NCI-H446 (cell line): ENCODE measurements at regions not wholly inside any gene's neighbourhood (a gene's known extent, or its start where the extent isn't known, plus 50 kb on each side); places are given as distances from the start of the nearest gene placed in this dataset.
"Not testable (repeated sequence)": the region's sequence is repeated elsewhere in the genome, so short reads cannot be mapped to it uniquely, and the experiment has no call there.

Source experiments
- DNase-seq, 2 experiments: peaks; one replicate each; lab custom pipeline; 2025; lab: John Stamatoyannopoulos, UW

DNA sequence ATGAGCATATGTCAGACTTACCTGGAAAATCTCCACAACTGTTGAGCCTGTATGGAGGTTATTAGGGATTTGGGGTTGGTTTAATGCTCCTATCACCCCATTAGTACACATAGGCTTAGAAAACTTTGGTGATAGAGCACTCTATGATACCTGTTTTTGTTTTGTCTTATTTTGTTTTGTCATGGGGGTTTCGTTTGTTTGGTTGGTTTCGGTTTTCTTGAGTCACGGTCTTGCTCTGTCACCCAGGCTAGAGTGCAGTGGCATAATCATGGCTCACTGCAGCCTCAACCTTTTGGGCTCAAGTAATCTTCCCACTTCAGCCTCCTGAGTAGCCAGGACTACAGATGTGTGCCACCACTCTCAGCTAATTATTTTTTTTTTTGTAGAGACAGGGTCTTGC lies 70.0 kb downstream of the MZT1 start:
- no peak for DNase-seq

DNA sequence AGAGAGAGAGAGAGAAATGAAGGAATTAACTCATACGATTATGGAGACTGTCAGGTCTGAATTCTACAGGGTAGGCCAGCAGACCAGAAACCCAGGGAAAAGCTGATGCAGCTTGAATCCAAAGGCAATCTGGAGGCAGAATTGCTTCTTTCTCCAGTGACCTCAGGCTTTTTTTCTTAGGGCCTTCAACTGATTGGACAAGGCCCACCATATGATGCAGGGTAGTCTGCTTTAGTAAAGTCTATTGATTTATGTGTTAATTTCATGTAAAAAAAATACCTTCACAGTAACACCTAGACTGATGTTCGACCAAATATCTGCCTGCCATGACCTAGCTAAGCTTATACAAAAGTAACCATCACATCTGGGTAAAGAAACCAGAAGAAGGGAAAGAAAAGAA lies 71.1 kb downstream of the MZT1 start:
- no peak for DNase-seq

DNA sequence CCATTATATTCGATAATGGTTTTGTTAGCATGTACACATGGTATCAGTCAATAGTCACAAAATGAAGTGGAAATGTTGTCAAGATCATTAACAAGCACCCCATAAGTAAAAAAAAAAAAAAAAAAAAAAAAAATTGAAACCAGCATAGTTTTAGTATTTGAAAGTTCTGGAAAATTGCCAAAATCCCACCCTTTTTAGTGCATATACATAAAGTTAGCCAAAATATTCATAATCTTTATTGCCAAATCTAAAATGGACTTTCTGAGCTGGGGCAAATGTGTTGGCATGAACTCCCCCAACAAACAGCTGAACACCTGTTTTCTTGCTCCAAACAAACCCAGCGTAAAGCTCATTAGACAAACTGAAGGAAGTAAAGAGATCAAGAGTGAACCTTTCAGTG lies 73.9 kb downstream of the MZT1 start:
- DNase-seq: peak in 1 of 2 experiments; percentile 0

DNA sequence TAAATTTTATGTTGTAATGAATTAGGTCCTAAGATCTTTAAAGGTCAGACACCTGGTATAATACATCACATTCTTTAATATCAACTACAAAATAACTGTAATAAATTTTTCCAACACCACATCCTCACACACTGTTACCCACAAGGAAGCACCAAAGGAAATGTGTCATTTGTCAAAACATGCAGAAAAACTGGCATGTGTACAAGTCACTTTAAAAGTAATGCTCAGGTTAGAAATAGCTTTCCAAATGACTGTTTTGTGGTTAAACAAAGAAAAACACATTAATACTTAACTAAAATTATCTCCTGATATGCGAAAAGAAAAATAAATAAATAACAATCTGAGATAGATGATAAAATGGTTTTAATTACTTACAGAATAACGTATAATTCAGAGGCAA lies 74.7 kb downstream of the MZT1 start:
- no peak for DNase-seq

DNA sequence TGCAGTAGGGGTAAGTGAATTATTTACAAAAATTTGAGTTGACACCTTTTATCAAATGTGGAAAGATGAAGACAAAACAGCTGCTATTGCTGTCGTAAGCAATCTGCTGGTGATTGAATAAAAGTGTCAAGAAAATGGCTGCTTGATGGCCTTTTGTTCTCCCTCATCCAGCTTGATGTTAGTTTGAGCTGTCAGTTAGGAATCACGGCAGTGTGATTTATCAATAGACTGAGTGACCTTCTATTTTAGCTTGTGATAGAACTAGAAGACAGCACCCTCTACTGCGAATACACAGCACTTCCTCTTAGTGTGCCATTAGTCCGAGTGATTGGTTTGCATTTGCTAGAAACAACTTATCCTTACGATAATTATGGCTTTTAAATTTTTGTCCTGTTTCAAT lies 76.3 kb downstream of the MZT1 start:
- DNase-seq: peak in 1 of 2 experiments; percentile 22

DNA sequence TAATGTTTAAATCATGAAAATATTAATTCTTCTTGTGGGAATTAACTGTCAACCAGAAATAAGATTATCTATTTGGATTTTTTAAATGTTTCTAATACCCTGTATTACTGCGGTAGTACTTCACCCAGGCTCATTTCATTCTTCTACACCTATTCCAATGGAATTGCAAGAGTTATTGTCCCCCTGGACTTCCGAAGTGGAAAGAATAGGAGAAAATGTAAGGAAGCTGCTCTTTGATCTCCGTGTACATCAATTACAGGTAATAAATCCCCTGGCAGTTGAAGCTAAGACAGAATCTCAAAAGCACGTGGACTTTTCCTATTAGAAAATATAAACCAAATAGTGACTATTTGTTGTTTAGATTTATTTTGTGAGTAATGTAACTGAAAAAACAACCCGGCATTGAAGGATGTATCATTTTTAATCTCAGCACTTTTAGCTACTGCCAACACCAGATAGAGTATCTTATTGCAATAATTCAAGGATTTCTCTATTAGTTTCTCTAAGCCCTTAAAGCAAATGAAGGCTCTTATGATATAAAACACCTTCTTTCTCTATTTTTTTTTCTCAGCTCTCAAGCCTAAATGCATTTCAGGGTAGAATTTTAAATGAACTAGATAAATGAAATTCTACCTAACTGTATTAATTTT lies 77.3 kb downstream of the MZT1 start:
- DNase-seq: no peak

DNA sequence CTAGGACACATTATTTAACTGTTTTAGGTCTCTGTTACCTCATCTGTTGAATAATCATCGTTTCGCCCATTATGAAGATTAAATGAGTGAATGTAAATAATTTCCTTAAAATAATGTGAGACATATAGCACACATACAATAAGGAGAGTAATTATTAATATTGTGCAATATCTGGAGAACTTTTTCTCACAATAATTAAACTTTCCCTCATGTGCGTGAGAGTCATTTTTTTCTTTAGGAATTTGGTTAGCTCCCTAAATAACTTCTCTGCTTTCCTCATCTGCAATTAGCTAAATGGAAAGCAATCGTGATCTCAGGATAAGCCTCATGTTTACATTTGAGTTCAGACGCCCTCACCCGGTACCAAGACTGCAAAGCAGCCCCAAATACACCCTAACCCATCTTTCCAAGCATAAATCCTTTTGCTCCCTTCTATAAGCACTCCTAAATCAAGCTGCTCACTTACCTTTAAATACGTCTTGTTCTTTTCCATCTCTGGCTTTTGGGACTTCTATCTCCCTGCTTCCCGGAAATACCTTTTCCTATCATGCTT lies 78.8 kb downstream of the MZT1 start:
- DNase-seq: no peak

DNA sequence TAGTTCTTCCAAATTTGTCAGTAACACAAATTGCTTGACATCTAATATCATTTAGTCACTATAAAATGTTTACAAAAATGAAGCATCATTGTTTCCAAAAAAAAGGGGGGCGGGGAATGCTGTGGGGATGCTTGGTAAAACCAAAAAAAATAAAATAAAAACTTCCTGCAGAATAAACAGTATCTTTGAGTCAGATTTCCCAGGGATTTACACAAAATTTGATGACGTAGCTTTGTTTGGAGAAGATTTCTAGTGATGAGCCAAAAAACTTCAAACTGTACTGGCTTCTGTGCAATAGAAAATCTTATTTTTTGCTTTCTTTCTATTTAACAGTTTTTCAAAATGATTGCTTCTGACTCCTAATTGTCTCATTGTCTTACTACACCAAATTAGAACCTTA lies 80.0 kb downstream of the MZT1 start:
- no peak for DNase-seq

DNA sequence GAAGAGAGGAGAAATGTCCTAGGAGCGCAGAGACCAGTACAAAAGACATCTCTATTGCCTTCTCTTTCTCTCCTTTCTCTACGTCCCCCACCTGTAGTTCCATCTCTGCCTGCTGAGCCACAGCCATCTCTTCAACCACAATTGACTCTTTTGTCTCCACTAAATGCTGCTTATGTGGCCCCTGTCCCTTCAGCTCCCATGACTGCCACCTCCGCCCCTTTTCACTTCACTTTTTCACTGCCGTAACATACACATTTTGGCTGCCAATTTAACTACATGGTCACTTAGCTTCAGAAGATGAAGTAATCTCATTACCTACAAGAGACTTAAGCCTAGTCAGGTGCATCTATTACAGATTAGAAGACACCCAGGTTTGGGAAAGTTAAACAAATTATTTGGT lies 81.9 kb downstream of the MZT1 start:
- DNase-seq: no peak

DNA sequence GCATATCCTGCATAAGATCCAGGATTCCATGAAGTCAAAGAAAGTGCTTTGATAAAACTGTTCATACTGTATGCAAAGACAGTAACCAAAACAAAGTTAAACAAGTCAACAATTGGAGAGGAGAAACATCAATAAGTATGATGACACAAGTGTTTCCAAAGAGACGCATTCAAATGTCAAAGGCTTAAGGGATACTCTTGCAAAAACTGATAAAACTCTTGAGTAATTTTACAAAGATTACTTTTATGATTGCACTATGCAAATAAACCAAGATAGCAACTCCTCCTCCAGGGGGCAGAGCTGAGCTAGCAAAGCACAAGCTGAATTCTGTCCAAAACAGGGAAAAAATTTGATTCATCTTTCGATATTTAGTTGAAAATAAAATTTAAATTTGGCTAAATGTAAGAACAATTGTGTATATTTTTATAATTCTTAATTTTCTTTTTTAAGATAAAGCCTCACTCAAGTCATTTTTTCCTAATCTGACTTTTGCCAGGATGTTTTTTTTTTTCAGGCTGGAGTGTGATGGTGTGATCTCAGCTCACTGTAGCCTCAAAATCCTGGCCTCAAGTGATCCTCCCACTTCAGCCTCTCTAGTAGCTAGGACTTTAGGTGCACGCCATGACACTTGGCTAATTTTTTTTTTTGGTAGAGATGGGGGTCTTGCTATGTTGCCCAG lies 84.0 kb downstream of the MZT1 start:
- peak in 1 of 2 experiments; percentile 0 for DNase-seq

DNA sequence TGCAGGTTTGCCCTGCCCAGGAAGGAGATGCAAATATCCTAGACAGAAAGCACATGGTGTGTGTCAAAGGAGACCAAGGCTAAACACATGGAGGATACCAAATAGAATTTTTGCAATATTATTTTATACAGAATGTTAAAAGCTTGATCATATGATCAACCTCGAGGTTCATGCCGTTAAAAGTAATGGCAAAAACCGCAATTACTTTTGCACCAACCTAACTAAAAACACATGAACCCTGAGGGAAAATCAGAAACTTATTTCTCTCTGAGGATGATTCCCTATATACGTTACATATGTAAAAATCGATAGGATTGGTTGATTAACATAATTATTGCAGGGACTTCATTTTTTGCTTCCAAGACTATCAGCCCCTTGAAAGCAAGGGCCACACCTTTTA lies 88.1 kb downstream of the MZT1 start:
- no peak for DNase-seq

DNA sequence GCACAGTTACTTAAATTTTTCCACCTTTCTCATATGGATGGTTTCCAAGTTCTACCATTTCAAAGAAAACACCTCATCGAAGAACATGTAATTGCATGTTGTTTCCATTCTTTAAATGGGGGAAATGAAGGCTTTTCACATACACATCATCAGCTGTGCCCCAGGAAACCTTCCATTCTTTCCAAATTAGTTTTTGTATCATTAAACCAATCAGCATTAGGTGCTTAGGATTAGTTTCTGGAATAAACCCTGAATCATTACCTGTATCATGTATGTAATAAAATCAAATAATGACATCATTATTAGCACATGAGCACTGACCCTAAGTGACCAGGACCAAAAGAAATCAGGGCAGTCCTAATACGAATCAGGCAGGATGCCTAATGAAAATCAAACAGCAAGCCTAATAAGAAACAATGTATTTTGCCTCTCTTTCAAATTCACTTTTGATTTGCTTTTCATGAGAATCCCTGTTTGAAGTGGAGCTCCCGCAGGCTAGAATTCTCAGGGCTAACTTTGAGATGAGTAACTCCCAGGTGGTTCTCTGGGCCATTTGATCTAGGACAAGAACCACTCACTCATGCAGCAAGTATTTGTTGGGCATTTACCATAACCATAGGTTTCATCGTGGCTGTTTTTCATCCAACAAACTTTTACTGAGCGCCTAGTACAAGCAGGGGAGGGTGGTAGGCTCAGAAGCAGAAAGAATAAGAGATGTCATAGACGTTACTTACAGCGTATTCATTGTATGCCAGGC lies 89.2 kb downstream of the MZT1 start:
- DNase-seq: no peak

DNA sequence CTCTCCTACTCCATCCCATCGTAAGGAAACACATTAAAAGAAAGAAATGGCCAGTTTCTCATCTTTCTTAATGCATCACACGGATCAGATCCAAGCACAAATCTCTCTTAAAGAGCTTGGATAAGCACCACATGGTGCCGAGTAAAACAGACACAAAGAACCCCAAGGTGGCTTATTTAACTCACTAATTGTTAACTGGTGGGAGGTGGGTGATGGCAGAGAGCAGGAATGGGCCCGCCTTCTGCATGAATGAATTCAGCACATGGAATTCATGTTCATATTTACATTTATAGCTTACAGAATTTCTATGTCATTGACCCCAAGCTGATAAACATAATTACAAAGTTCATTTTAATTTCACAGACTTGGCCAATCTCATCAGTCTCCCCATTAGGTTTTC lies 89.9 kb downstream of the MZT1 start:
- DNase-seq: no peak

DNA sequence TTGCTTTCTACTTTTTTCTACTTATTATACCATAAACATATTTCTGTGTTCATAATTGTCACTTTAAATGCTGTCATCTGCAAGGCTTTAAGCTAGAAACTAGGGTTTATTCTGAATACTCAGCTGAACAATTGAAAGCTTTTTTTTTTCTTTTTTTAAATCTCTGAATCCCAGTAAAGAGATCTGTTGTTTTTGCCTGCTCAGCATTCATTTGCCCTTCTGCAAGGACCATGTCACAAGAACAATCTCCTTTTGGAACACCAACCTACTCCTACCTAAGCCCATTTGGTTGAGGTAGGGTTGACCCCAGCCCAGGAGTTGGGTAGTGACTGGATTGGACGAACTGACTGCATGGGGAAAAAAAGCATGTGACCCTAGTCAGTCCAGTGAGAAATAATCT lies 92.6 kb downstream of the MZT1 start:
- DNase-seq: no peak

DNA sequence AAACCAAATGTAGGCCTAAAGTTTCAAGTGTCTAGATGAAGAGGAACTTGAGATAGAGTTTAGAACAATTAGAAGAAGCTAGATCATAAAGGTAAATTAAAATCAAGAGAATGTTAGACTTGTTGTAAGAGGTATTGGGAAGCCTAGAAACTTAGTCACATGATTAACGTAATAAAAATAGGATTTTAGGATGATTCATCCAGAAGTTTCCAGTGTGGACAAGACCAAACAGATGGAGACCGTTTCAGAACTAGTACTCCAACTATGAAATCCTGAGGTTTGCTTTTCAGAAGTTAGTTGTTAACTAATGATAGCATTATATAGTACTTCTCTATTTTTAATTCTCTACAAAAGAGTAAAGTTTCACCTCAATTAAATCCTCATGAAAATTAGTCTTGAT lies 104.9 kb downstream of the MZT1 start:
- no peak for DNase-seq

DNA sequence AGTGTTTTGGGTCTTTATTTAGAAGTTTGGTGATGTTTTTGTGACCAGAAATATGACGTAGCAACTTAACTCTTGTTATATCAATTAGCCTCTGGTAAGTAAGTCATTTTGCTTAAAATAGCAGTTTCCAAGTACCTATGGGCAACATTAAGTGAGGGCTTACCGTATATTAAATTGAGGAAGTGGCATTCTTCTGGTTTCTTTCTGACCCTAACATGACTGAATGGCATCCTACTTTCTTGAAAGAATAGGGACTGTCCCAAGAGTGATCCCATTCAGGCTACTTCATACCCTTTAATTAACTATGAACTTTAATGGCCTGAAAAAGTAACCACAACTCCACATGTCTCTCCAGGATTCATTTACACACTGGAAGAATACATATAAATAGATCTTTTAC lies 106.6 kb downstream of the MZT1 start:
- no peak for DNase-seq

DNA sequence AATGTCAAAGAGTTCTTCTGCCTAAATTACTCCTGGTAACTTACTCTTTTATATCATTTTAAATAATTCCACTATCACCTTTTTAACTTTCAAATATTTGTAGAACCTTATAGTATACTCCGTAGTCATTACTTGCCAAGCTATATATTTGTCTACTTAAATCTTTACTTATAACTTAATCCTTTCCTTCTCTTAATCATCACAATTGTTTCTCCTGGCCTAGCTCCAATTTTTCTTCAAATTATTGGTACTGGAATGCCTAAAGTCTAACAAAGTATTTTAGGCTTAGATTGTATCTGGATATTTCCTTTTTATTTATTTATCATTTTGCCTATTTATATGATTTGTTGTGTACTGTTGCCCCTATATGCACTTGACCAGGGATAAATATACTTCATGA lies 109.5 kb downstream of the MZT1 start:
- DNase-seq: no peak

DNA sequence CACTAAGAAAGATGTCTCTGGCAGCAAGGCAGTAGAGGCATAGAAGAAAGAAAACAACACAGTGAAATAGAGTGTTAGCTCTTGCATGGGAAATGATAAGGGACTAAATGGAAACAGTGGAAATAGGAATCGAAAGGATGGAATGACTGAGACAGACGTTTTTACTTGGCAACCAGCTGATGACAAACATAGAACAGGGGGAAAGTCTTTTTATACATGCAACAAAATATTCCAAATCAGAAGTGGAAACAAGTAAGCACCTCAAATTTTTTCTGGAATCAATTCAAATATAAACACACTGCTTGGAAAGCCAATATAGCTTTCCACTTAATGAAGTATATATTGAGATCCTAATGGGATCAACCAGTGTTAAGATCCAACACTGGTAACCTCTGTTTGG lies 110.2 kb downstream of the MZT1 start:
- DNase-seq: no peak

DNA sequence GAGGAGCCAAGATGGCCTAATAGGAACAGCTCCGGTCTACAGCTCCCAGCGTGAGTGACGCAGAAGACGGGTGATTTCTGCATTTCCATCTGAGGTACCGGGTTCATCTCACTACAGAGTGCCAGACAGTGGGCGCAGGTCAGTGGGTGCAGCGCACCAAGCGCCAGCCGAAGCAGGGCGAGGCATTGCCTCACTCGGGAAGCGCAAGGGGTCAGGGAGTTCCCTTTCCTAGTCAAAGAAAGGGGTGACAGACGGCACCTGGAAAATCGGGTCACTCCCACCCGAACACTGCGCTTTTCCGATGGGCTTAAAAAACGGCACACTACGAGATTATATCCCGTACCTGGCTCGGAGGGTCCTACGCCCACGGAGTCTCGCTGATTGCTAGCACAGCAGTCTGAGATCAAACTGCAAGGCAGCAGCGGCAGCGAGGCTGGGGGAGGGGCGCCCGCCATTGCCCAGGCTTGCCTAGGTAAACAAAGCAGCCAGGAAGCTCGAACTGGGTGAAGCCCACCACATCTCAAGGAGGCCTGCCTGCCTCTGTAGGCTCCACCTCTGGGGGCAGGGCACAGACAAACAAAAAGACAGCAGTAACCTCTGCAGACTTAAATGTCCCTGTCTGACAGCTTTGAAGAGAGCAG lies 117.1 kb downstream of the MZT1 start:
- DNase-seq: not testable (repeated sequence)

DNA sequence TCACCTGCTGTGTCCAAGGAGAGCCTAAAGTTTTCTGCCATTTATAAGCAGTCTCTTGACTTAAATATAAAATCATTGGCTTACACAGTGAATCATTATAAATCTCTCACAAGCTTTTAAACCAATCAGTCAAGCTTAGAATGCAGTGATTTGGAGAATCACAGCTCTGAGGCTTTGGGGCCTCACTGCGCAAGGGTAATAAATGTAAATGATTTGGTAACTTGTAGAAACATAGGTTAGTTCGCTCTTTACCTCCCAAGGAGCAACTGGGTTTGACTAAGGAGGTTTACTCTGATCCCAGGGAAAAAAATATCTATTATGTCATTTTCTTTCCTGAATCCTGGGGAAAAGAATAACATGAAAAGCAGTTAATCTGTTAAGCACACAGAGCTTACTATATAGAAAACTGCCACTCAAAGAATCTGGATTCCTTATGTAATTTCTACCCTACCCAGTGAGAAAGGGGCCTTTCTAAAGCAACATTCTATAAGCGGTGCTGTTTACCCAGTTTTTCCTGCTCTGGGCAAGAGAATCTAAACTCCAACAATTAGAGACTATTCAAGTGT lies 128.2 kb downstream of the MZT1 start:
- no peak for DNase-seq

DNA sequence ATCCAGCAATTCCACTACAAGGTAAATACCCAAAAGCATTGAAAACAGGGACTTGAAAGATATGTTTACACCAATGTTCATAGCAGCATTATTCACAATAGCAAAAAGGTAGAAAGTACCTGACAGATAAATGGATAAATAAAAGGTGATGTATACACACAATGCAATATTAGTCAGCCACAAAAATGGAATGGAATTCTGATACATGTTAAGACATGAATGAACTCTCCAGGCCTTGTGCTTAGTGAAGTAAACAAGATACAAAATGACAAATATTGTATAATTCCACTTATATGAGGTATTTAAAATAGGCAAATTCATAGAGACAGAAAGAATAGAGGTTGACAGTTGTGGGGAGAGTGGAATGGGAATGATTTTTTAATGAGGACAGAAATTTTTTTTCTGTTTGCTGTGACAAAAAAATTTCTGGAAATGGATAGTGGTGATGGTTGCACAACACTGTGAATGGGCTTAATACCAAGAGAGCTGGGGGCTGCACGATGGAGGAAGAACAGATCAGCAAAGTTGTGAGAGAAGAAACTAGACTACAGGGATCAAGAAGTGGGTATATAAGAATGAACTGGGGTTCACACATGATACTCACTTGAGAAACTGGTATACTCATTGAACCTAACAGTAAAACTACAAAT lies 137.2 kb downstream of the MZT1 start:
- DNase-seq: no peak

DNA sequence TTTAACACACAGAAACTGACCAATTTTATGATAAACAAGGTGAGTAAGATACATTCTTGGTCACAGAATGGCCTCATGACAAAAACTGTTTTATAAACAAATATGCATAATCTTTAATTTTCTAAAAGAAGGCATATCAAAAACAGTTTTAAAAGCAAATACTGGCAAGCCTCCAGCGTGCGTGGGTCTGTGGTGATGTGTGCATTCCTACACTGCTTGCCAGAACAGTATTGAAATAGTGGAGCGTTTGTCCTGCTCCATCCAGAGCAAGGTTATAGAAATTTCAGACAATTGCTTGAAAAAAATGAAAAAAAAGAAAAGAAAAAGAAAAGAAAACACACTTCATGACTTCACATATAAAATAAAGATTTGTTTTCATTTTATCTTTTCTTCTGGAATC lies 140.9 kb downstream of the MZT1 start:
- DNase-seq: no peak
